Duodenal mucosa (tissue), 2 donors: ENCODE measurements at regions not wholly inside any gene's neighbourhood (a gene's known extent, or its start where the extent isn't known, plus 50 kb on each side); places are given as distances from the start of the nearest gene placed in this dataset.

Experiments
- H3K27ac ChIP-seq: one replicate; pipeline ENCODE4 v1.7.0; 2013; ENCODE audit warnings: low read depth, low read length
- H3K27me3 ChIP-seq, 2 donors: one replicate each; pipeline ENCODE4 v1.7.0; 2013; ENCODE audit warnings: low read length in 2 of 2, control low read depth in 1 of 2; ENCODE audit not compliant: insufficient read depth in 2 of 2, control insufficient read depth in 1 of 2
- H3K36me3 ChIP-seq, 2 donors: one replicate each; pipeline ENCODE4 v1.7.0; 2013; ENCODE audit warnings: low read length in 2 of 2, control low read depth in 1 of 2; ENCODE audit not compliant: insufficient read depth in 2 of 2, control insufficient read depth in 1 of 2
- H3K4me1 ChIP-seq, 2 donors: one replicate each; pipeline ENCODE4 v1.7.0; 2013; ENCODE audit warnings: low read length in 2 of 2, control low read depth in 1 of 2; ENCODE audit not compliant: insufficient read depth in 2 of 2, control insufficient read depth in 1 of 2
- H3K4me3 ChIP-seq, 2 donors: one replicate each; pipeline ENCODE4 v1.7.0; 2013; ENCODE audit warnings: low read length in 2 of 2, low read depth in 1 of 2
- H3K9ac ChIP-seq, 2 donors: one replicate each; pipeline ENCODE4 v1.7.0; 2013; ENCODE audit warnings: low read length in 2 of 2, low read depth in 1 of 2
- H3K9me3 ChIP-seq, 2 donors: one replicate each; pipeline ENCODE4 v1.7.0; 2013; ENCODE audit warnings: low read length in 2 of 2, control low read depth in 1 of 2; ENCODE audit not compliant: control insufficient read depth in 1 of 2

DNA sequence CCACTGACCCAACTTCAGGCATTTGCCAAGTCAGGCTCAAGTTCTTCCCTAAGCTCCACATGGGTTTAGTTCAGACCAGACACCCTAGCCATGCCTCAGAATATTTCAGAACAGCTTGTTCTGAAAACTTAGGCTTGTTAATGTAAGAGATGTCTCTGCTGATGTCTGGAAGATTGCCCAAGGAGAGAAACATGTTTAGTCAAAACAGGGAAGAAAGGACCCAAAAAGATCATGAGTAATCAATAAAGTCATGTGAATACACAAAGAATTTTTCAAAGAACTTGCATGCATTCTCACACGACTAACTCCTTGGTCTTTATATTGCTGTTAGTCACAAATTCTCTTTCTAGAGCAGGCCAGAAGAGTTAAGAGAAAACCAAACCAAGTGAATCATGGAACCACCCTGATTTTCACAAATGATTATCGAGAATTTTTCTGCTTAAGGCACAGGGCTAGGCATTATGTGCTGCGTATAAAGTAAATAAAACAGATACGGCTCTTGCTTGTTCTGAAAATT lies 158.1 kb upstream of the HMHB1 start:
- Histone ChIP-seq H3K27ac (no peak overlapping the region), H3K4me3 (no peak overlapping the region), H3K4me1 (no peaks in the 10 kb centered on the region), H3K27me3 (no peaks in the 10 kb centered on the region), H3K9ac (no peak overlapping the region), H3K36me3 (no peaks in the 10 kb centered on the region), H3K9me3 (no peaks in the 10 kb centered on the region)

DNA sequence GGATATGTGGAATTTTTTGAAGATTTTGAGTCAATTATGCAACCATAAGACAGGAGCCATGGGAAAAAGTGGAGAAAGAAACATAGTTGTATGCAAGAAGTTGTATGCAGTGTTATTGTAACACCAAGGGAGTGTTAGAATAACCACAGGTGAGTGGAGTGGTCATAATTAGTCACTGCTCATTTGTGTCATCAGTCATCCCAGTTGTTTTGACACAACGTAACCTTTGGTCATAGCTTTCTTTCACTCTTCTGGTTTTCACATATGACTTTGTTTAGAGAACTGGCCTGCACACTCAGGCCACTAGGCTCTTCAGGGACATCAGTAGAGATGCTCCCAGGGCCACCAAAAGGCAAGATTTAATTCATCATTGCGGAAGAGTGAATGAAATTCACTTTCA lies 158.7 kb upstream of the HMHB1 start:
- Histone ChIP-seq H3K9me3 (no peaks in the 10 kb centered on the region), H3K36me3 (no peaks in the 10 kb centered on the region), H3K4me3 (no peak overlapping the region), H3K27me3 (no peaks in the 10 kb centered on the region), H3K4me1 (no peaks in the 10 kb centered on the region), H3K9ac (no peak overlapping the region), H3K27ac (no peak overlapping the region)

DNA sequence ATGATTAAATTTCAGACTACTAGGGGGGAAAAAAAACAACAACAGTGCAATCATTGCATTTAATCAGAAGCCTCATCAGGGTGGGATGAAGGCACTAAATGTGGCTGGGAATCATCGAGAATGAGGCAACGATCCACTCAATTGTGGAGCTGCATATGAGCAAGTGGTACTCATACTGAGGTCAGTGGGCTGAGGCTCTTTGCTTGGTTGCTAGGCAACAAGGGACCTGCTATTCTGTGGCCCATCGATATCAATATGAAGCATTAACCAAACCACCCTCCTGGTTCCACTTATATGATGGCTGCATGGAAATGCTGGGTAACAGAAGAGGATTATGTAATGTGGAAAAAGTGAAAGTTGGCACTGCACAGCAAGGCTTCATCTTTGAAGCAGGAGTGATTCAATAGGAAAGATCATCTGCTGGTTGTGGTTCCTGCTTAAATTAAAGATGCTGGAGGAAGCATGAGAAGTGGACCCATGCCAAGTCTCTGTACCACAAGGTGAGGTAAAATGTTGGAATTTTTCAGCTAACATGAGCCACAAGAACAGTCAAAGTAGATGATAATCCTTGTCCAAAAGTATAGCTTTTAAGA lies 159.8 kb upstream of the HMHB1 start:
- no peaks in the 10 kb centered on the region for H3K36me3 ChIP-seq
- H3K4me3 ChIP-seq: no peak overlapping the region
- no peaks in the 10 kb centered on the region for H3K27me3 ChIP-seq
- no peak overlapping the region for H3K9ac ChIP-seq
- H3K4me1 ChIP-seq: no peaks in the 10 kb centered on the region
- H3K9me3 ChIP-seq: no peaks in the 10 kb centered on the region
- H3K27ac ChIP-seq: no peak overlapping the region

DNA sequence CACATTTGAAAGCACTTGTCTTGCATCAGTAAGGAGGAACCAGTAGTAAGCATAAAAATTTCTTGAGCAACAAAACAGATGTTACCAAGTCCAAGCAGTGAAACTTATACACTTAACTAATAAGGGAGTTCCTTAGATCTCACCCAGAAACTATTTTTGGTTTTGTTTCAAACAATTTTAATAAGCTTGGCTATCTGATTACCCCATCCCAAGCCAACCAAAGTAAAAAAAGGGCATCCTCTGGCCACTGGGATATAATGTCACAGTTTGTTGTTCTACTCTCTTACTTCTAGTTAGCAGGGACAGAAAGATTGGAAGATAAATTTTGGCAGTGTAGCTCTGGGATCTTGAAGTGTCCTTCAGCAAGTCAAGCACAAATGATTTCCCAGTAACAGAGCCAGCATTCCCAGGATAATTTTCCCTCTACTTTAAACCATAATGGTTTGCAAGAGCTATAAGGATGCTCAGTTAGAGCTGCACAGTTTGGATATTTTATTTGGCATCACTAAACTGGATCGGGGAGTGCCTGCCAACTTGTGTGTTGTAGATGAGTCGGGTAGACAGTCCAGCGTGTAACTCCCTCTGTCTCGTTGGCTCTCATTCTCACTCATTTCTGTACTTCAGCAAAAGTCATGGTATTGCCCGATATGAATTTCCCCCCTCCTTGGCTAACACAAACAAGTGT lies 161.9 kb upstream of the HMHB1 start:
- Histone ChIP-seq H3K4me1 (no peaks in the 10 kb centered on the region), H3K4me3 (no peak overlapping the region), H3K36me3 (no peaks in the 10 kb centered on the region), H3K9ac (no peak overlapping the region), H3K27me3 (no peaks in the 10 kb centered on the region), H3K27ac (no peak overlapping the region), H3K9me3 (no peaks in the 10 kb centered on the region)

DNA sequence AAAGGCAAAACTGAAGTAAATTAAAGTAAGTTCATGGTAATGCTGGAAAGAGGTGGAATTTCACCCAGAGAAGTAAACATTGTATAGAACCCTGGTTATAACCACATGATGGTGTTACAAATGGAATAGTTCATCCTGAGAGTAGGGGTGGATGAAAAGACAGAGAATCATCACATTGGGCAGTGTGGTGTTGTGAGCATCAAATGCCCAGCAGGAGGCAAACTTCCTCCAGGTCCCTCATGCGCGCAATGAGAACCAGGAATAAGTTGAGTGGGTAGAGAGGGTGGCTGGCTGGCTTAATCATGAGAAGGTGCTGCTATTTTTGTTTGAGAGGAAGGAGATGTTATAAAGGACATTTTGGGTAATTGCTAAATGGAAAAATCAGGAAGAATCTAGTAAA lies 163.3 kb upstream of the HMHB1 start:
- Histone ChIP-seq H3K27ac (no peak overlapping the region), H3K4me1 (no peaks in the 10 kb centered on the region), H3K9ac (no peak overlapping the region), H3K27me3 (no peaks in the 10 kb centered on the region), H3K9me3 (no peaks in the 10 kb centered on the region), H3K4me3 (no peak overlapping the region), H3K36me3 (no peaks in the 10 kb centered on the region)

DNA sequence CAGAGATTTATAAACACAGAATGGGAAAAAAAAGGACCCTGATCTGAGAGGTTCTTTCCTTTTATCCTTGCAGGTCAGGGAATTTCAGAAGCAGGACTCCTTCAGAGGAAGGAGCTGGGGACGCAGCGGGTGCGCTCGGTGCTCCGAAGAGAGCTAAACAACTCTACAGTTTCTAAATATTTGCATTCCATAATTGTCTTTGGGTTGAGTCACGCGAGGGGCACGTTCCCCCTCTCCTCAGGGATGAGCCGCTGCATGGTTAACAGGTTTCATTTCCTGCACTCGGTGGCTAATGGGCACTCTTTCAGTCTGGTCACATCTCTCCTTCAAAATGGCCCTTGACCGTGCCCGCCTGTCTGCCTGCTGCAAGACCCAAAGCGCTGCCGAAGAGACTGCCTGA lies 165.0 kb upstream of the HMHB1 start:
- Histone ChIP-seq H3K27ac (no peak overlapping the region), H3K27me3 (no peaks in the 10 kb centered on the region), H3K4me1 (no peaks in the 10 kb centered on the region), H3K36me3 (no peaks in the 10 kb centered on the region), H3K9ac (no peak overlapping the region), H3K4me3 (no peak overlapping the region), H3K9me3 (no peaks in the 10 kb centered on the region)

DNA sequence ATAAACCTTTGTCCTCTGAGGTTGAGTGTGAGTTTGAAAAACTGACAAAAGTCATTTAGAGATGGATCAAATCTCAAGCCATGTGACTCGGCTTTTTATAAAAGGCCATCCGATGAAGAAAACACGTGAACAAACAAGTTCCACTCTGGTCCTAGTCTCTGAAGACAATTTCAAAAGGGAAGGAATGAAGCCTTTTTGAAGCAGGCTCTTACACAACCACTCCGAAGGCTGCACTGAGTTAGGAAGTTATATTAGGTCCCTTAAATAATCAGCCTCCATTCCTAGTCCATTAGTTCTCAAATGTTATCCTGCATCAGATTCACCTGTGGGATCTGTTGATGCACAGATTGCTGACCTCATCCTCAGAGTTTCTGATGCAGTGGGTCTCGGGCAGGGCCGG lies 166.6 kb upstream of the HMHB1 start:
- H3K4me1 ChIP-seq: no peaks in the 10 kb centered on the region
- H3K27me3 ChIP-seq: no peaks in the 10 kb centered on the region
- H3K36me3 ChIP-seq: no peaks in the 10 kb centered on the region
- no peaks in the 10 kb centered on the region for H3K9me3 ChIP-seq
- no peak overlapping the region for H3K4me3 ChIP-seq
- no peak overlapping the region for H3K27ac ChIP-seq
- H3K9ac ChIP-seq: no peak overlapping the region

DNA sequence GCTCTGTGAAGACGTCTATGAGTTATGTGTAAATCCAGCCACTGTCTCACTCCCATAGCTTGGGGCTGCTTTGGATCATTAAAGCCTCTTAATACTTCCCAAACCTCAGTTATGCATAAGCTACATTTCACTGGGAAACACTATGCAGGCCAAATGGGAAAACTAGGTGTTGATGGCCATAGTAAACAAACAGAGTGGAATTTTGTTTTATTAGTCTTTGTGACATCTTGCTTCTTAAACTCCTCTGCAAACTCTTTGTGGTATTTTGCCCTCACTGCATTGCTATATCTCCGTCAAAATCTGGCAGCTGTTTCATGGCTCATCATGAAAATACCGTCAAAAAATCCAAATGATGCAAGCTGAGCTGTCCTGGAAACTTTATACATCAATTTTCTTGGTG lies 167.2 kb upstream of the HMHB1 start:
- Histone ChIP-seq H3K4me3 (no peak overlapping the region), H3K4me1 (no peaks in the 10 kb centered on the region), H3K9me3 (no peaks in the 10 kb centered on the region), H3K36me3 (no peaks in the 10 kb centered on the region), H3K9ac (no peak overlapping the region), H3K27ac (no peak overlapping the region), H3K27me3 (no peaks in the 10 kb centered on the region)

DNA sequence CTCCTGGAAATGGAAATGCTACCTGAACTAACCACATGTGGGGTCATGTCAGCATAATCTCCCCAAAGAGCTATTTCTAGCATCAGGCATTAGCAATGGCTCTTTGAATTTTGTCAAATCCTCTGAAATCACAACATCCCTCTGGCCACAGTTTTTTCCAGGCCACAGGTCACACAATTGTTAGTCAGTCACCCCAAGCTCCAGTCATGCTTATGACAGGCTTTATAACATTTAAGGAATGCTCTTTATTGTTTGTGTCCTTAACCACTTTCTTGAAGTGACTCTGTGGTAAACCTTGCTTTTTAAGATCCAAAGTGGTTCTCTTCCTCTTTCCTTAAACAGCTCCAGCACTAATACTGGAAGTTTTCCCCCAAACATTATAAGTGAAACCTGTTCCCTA lies 169.2 kb upstream of the HMHB1 start:
- Histone ChIP-seq H3K27ac (no peak overlapping the region), H3K4me3 (no peak overlapping the region), H3K36me3 (no peaks in the 10 kb centered on the region), H3K9ac (no peak overlapping the region), H3K9me3 (no peaks in the 10 kb centered on the region), H3K27me3 (no peaks in the 10 kb centered on the region), H3K4me1 (no peaks in the 10 kb centered on the region)

DNA sequence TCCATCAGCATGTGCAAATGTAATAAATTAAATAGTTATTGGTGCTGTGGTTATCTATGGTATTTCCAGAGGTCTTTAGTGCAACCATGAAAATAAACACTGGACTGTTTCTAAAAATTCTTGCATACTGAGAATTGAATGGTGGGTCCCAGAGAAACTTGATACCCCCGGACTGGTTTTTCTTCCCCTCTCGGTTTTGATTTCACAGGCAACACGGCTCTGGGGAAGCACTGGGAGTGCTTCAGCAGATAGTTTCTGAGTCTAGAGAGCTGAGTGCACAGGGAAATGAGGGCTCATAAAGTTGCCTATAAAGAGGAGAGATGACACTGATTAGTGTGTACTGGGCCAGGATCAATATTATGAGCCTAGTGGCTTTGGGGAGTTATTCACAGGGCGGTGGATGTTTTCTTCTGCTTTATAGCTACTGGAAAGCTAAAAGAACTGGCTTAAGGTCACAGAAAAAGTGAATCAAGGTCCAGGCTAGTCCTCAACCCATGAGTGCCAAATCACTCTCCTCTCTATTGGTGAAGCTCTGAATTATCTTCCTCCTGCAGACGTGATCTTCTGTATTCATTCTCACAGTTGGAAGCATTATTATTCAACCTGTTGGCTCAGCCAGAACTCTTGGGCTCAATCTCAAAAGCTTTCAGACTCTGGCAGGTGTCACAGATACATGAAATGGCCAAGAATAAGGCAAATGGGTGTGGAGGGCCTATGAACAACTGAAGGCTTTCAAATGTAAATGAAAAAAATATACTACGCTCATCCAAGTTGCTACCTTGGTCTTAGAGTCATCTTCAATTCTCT lies 170.2 kb upstream of the HMHB1 start:
- Histone ChIP-seq H3K4me1 (no peaks in the 10 kb centered on the region), H3K9ac (no peak overlapping the region), H3K27ac (no peak overlapping the region), H3K4me3 (no peak overlapping the region), H3K9me3 (no peaks in the 10 kb centered on the region), H3K27me3 (no peaks in the 10 kb centered on the region), H3K36me3 (no peaks in the 10 kb centered on the region)
